ENCODE measurements at regions not wholly inside any gene's neighbourhood (a gene's known extent, or its start where the extent isn't known, plus 50 kb on each side); places are given as distances from the start of the nearest gene placed in this dataset.

DNA sequence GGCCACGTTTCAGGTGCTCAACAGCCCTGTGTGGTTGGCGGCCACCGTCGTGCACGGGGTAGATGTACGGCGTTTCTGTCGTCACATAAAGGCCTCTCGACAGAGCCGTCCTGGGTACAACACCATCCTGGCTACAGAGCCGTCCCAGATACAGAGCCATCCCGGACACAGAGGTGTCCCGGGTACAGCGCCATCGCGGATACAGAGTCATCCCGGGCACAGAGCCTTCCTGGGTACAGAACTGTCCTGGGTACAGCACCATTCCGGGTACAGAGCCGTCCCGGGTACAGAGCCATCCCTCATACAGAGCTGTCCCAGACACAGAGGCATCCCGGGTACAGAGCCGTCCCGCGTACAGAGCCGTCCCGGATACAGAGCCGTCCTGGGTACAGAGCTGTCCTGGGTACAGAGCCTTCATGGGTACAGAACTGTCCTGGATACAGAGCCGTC is 222.7 kb upstream of the SOX1 start:
- Histone ChIP-seq H3K4me3 (ENCODE audit: low read depth, low read length) (no peak overlapping the region), H3K9me3 (ENCODE audit: control insufficient read depth, insufficient read depth, low read depth, low read length) (peaks cover 16% of the 10 kb centered on the region), H3K36me3 (ENCODE audit: control insufficient read depth, insufficient read depth, low read length) (no peaks in the 10 kb centered on the region), H3K27me3 (ENCODE audit: control insufficient read depth, insufficient read depth, low read length) (no peaks in the 10 kb centered on the region), H3K27ac (ENCODE audit: low read depth, low read length) (no peak overlapping the region), H3K4me1 (ENCODE audit: control insufficient read depth, insufficient read depth, low read length) (peaks cover 21% of the 10 kb centered on the region), H3K9ac (ENCODE audit: low read length) (no peak overlapping the region)

- Histone ChIP-seq H3K9me3 (ENCODE audit: control insufficient read depth, insufficient read depth, low read depth, low read length) (peaks cover 16% of the 10 kb centered on the region), H3K4me3 (ENCODE audit: low read depth, low read length) (no peak overlapping the region), H3K9ac (ENCODE audit: low read length) (no peak overlapping the region), H3K27ac (ENCODE audit: low read depth, low read length) (no peak overlapping the region), H3K36me3 (ENCODE audit: control insufficient read depth, insufficient read depth, low read length) (no peaks in the 10 kb centered on the region), H3K27me3 (ENCODE audit: control insufficient read depth, insufficient read depth, low read length) (no peaks in the 10 kb centered on the region), H3K4me1 (ENCODE audit: control insufficient read depth, insufficient read depth, low read length) (peaks cover 23% of the 10 kb centered on the region)
Measured at GRCh38 chr13:111844682-111845081, 222.3 kb upstream of the SOX1 start.

- H3K27ac ChIP-seq (ENCODE audit: low read depth, low read length) = peak overlapping the region; percentile 76
Measured at GRCh38 chr13:111845621-111846351, 221.2 kb upstream of the SOX1 start.

DNA sequence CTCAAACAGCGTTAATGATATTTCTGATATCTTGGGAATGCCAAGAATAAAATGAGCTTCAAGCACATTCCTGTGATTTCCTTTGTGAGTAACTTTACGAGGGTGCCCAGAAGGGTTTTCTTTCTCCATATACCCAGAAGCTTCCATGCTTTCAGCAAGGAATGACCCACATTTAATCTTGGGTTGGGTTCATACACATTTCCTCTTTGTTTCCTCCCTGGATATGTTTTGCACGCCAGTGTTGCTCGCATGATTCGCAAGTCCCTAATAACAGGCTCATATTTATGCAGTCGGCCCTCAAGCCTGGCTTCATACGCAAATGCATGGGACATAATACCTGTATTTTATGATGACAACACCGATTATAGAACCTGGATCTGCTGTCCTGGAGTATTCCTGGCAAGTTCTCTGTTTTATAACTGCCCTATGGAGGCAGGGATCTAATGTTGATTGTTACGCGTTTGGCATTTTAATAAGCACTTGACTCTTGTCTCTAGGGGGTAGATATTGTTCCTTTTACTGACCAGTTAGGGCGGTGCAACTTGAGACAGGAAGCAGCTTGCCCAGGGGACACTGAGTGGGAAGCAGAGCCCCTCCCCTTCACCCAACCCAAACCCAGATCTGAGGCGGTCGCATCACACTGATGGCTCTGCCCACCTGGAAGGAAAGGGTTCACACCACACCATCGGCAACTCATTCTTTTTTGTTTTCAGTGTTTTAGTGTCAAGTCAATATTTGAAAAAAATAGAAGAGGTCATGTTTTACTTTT is 220.4 kb upstream of the SOX1 start:
- Histone ChIP-seq H3K4me3 (ENCODE audit: low read depth, low read length) (peak overlapping the region; percentile 27), H3K9me3 (ENCODE audit: control insufficient read depth, insufficient read depth, low read depth, low read length) (peaks cover 16% of the 10 kb centered on the region), H3K27me3 (ENCODE audit: control insufficient read depth, insufficient read depth, low read length) (no peaks in the 10 kb centered on the region), H3K9ac (ENCODE audit: low read length) (peak overlapping the region; percentile 16), H3K27ac (ENCODE audit: low read depth, low read length) (peak overlapping the region; percentile 68), H3K4me1 (ENCODE audit: control insufficient read depth, insufficient read depth, low read length) (peaks cover 36% of the 10 kb centered on the region), H3K36me3 (ENCODE audit: control insufficient read depth, insufficient read depth, low read length) (no peaks in the 10 kb centered on the region)

More at GRCh38 chr13:111845621-111846351, 221.2 kb upstream of the SOX1 start:
- Histone ChIP-seq H3K4me1 (ENCODE audit: control insufficient read depth, insufficient read depth, low read length) (peaks cover 29% of the 10 kb centered on the region), H3K36me3 (ENCODE audit: control insufficient read depth, insufficient read depth, low read length) (no peaks in the 10 kb centered on the region), H3K9ac (ENCODE audit: low read length) (peak overlapping the region; percentile 32), H3K4me3 (ENCODE audit: low read depth, low read length) (peak overlapping the region; percentile 27), H3K27me3 (ENCODE audit: control insufficient read depth, insufficient read depth, low read length) (no peaks in the 10 kb centered on the region), H3K9me3 (ENCODE audit: control insufficient read depth, insufficient read depth, low read depth, low read length) (peaks cover 16% of the 10 kb centered on the region)

GRCh38 chr13:111847964-111848363 is 219.0 kb upstream of the SOX1 start:
- peaks cover 36% of the 10 kb centered on the region for H3K4me1 ChIP-seq (ENCODE audit: control insufficient read depth, insufficient read depth, low read length)
- H3K36me3 ChIP-seq (ENCODE audit: control insufficient read depth, insufficient read depth, low read length) = no peaks in the 10 kb centered on the region
- no peak overlapping the region for H3K9ac ChIP-seq (ENCODE audit: low read length)
- H3K9me3 ChIP-seq (ENCODE audit: control insufficient read depth, insufficient read depth, low read depth, low read length) = peaks cover 16% of the 10 kb centered on the region
- H3K27ac ChIP-seq (ENCODE audit: low read depth, low read length) = no peak overlapping the region
- no peak overlapping the region for H3K4me3 ChIP-seq (ENCODE audit: low read depth, low read length)
- no peaks in the 10 kb centered on the region for H3K27me3 ChIP-seq (ENCODE audit: control insufficient read depth, insufficient read depth, low read length)

- H3K9ac ChIP-seq (ENCODE audit: low read length) = no peak overlapping the region
- no peaks in the 10 kb centered on the region for H3K36me3 ChIP-seq (ENCODE audit: control insufficient read depth, insufficient read depth, low read length)
- H3K27ac ChIP-seq (ENCODE audit: low read depth, low read length) = no peak overlapping the region
- H3K4me3 ChIP-seq (ENCODE audit: low read depth, low read length) = no peak overlapping the region
- no peaks in the 10 kb centered on the region for H3K27me3 ChIP-seq (ENCODE audit: control insufficient read depth, insufficient read depth, low read length)
- peaks cover 36% of the 10 kb centered on the region for H3K4me1 ChIP-seq (ENCODE audit: control insufficient read depth, insufficient read depth, low read length)
- H3K9me3 ChIP-seq (ENCODE audit: control insufficient read depth, insufficient read depth, low read depth, low read length) = peaks cover 6% of the 10 kb centered on the region; the same call in 1 of the 2 replicates
Measured at GRCh38 chr13:111850458-111850857, 216.5 kb upstream of the SOX1 start.

GRCh38 chr13:111850976-111851375 is 216.0 kb upstream of the SOX1 start:
- Histone ChIP-seq H3K9ac (ENCODE audit: low read length) (no peak overlapping the region), H3K9me3 (ENCODE audit: control insufficient read depth, insufficient read depth, low read depth, low read length) (peaks cover 6% of the 10 kb centered on the region; the same call in 1 of the 2 replicates), H3K4me3 (ENCODE audit: low read depth, low read length) (no peak overlapping the region), H3K27me3 (ENCODE audit: control insufficient read depth, insufficient read depth, low read length) (no peaks in the 10 kb centered on the region), H3K4me1 (ENCODE audit: control insufficient read depth, insufficient read depth, low read length) (peaks cover 31% of the 10 kb centered on the region), H3K27ac (ENCODE audit: low read depth, low read length) (no peak overlapping the region), H3K36me3 (ENCODE audit: control insufficient read depth, insufficient read depth, low read length) (no peaks in the 10 kb centered on the region)

GRCh38 chr13:111852725-111853518 is 214.0 kb upstream of the SOX1 start:
- H3K36me3 ChIP-seq (ENCODE audit: control insufficient read depth, insufficient read depth, low read length) = no peaks in the 10 kb centered on the region
- no peak overlapping the region for H3K27ac ChIP-seq (ENCODE audit: low read depth, low read length)
- peaks cover 5% of the 10 kb centered on the region; the same call in 1 of the 2 replicates for H3K9me3 ChIP-seq (ENCODE audit: control insufficient read depth, insufficient read depth, low read depth, low read length)
- H3K9ac ChIP-seq (ENCODE audit: low read length) = no peak overlapping the region
- H3K27me3 ChIP-seq (ENCODE audit: control insufficient read depth, insufficient read depth, low read length) = no peaks in the 10 kb centered on the region
- peaks cover 22% of the 10 kb centered on the region for H3K4me1 ChIP-seq (ENCODE audit: control insufficient read depth, insufficient read depth, low read length)
- H3K4me3 ChIP-seq (ENCODE audit: low read depth, low read length) = no peak overlapping the region

- H3K36me3 ChIP-seq (ENCODE audit: control insufficient read depth, insufficient read depth, low read length) = no peaks in the 10 kb centered on the region
- no peak overlapping the region for H3K27ac ChIP-seq (ENCODE audit: low read depth, low read length)
- no peak overlapping the region for H3K4me3 ChIP-seq (ENCODE audit: low read depth, low read length)
- H3K4me1 ChIP-seq (ENCODE audit: control insufficient read depth, insufficient read depth, low read length) = peaks cover 22% of the 10 kb centered on the region
- no peak overlapping the region for H3K9ac ChIP-seq (ENCODE audit: low read length)
- H3K27me3 ChIP-seq (ENCODE audit: control insufficient read depth, insufficient read depth, low read length) = no peaks in the 10 kb centered on the region
- H3K9me3 ChIP-seq (ENCODE audit: control insufficient read depth, insufficient read depth, low read depth, low read length) = no peaks in the 10 kb centered on the region
Measured at GRCh38 chr13:111853721-111854120, 213.2 kb upstream of the SOX1 start.

GRCh38 chr13:111854403-111854802 is 212.5 kb upstream of the SOX1 start:
- H3K36me3 ChIP-seq (ENCODE audit: control insufficient read depth, insufficient read depth, low read length) = no peaks in the 10 kb centered on the region
- no peak overlapping the region for H3K9ac ChIP-seq (ENCODE audit: low read length)
- no peaks in the 10 kb centered on the region for H3K27me3 ChIP-seq (ENCODE audit: control insufficient read depth, insufficient read depth, low read length)
- H3K4me3 ChIP-seq (ENCODE audit: low read depth, low read length) = no peak overlapping the region
- peaks cover 26% of the 10 kb centered on the region for H3K4me1 ChIP-seq (ENCODE audit: control insufficient read depth, insufficient read depth, low read length)
- H3K9me3 ChIP-seq (ENCODE audit: control insufficient read depth, insufficient read depth, low read depth, low read length) = no peaks in the 10 kb centered on the region
- no peak overlapping the region for H3K27ac ChIP-seq (ENCODE audit: low read depth, low read length)

Measured in HUES6 (cell line).